GM12864 (cell line): ENCODE measurements at regions not wholly inside any gene's neighbourhood (a gene's known extent, or its start where the extent isn't known, plus 50 kb on each side); places are given as distances from the start of the nearest gene placed in this dataset.

ENCODE experiments used
- DNase-seq: peaks from one replicate; pipeline ENCODE4 v3.0.0-alpha.2; 2011; ENCODE audit warnings: low read depth
- H3K4me3 ChIP-seq: 2 replicates; pipeline ENCODE4 v1.5.1; 2011; ENCODE audit warnings: mild to moderate bottlenecking, low read depth, low read length, control low read depth
- TF ChIP-seq, protein P1 (sequence below): IDR thresholded peaks from 2 replicates; pipeline ENCODE4 v1.5.1; 2011; ENCODE audit warnings: low read depth, mild to moderate bottlenecking, moderate library complexity, low read length, control low read depth, inconsistent platforms; ENCODE audit errors: missing control alignments

DNA sequence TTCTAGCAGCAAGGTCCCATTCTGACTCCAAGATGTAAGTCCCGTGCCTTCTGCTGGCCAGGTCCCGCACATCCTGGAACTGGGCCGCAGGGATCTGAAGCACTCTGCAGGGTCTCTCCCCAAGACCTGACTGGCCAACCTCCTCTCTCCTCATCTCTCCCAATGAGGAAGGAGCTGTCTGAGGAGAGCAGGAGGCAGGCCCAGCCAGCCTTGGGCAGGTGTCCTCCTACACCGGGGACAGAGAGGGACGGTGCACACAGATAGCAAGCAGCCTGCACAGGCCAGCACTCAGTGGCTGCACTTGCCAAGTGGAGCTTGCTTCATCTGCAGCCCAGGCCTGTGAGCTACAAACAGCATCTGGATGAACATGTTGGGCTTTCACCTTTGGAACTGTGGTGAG lies 76.8 kb upstream of the CD93 start:
- TF ChIP-seq, protein P1, sequence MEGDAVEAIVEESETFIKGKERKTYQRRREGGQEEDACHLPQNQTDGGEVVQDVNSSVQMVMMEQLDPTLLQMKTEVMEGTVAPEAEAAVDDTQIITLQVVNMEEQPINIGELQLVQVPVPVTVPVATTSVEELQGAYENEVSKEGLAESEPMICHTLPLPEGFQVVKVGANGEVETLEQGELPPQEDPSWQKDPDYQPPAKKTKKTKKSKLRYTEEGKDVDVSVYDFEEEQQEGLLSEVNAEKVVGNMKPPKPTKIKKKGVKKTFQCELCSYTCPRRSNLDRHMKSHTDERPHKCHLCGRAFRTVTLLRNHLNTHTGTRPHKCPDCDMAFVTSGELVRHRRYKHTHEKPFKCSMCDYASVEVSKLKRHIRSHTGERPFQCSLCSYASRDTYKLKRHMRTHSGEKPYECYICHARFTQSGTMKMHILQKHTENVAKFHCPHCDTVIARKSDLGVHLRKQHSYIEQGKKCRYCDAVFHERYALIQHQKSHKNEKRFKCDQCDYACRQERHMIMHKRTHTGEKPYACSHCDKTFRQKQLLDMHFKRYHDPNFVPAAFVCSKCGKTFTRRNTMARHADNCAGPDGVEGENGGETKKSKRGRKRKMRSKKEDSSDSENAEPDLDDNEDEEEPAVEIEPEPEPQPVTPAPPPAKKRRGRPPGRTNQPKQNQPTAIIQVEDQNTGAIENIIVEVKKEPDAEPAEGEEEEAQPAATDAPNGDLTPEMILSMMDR = no peak
- no peak overlapping the region for H3K4me3 ChIP-seq
- no peak for DNase-seq

DNA sequence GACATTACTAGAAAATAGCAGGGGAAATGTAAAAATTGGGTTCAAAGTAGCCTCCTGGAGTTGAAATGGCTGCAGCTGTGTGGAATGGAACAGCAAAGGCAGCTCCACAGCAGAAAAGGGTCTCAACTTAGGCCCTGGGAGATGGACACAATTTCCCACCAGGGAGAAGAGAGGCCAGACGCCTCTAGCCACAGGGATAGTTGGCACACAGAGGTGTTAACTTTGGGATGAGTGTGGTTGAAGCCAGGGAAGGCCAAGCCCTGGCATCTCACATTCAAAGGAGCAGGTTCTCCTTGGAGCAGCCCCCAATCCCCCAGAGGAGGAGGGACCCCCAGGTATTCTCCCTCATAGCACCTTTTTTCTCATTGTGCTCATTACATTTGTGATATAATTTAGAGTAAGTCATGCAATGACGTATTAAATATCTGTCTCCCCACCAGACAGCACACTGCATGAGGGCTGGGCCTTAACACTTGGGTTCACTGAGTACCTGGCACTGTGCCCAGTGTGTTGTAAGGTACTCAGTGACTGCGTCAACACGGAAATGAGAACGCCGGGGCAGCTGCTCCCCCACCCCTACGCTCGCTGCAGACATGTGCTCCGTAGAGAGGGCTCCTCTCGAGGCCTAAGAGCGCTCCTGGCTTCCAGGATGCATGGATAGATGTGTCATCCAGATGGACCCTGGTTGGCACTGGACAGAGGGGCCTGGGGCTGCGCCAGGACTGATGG lies 76.0 kb upstream of the CD93 start:
- DNase-seq = no peak

DNA sequence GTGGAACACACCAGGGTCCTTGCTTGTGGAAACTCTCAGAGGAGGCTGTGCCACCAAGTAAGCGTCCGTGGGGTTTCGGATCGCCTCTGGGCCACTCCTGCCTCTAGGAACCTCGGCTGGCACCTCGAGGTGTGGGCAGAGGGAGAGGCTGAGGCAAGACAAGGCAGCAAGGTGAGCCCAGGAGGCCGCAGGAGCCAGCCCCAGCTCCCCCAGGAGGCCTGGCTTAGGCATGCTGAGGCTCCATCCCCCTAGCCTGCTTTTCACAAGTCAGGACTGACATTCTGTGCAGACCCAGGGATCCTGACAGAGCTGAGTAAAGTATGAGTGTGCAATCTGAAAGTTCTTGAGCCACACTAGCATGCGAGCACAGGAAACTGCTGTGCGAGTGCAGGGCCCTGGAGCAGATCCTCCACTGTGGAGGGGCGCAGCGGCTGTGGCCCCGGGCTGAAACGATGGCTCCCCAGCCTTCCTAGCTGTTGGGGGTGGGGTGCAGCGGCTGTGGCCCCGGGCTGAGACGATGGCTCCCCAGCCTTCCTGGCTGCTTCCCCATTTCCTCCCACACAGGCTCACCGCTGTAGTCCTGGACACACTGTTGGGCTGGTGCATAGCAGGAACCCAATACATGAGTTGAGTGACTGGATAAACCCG lies 75.2 kb upstream of the CD93 start:
- no peak for DNase-seq
- no peak overlapping the region for H3K4me3 ChIP-seq
- TF ChIP-seq, protein P1 = no peak

More for the DNA sequence above, 76.0 kb upstream of the CD93 start:
- TF ChIP-seq, protein P1 = no peak
- no peak overlapping the region for H3K4me3 ChIP-seq

DNA sequence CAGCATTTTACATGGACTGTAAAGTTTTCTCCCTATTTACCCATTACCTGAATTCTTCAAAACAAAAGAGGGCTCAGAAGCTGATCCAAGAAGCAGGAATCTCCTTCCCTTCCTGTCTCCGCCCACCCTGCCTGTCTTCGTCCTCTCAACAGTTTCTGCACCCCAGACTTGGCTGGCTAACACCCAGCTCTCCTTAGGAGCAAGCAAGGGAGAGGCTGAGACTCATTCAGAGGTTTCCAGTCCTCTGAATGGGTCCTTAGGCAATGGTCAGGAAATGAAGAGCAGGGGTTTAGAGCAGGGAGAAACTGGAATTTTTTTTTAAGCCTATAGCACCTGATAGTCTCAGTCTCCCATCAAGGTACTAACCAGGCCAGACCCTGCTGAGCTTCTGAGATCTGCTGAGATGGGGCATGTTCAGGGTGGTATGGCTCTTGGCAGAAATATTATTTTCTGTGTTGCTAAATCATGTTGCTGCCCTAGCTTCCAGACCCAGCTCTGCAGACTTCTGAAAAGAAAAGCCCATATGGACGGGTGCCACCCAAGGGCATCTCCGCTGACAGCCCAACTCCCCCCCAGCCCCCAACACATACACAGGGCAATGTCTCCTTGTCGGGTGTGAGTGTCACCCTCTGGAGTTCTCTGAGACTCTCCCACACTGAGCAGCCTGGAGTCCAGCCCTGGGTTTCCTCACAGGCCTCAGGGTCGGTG lies 74.6 kb upstream of the CD93 start:
- no peak for DNase-seq
- TF ChIP-seq, protein P1 = no peak
- no peak overlapping the region for H3K4me3 ChIP-seq

DNA sequence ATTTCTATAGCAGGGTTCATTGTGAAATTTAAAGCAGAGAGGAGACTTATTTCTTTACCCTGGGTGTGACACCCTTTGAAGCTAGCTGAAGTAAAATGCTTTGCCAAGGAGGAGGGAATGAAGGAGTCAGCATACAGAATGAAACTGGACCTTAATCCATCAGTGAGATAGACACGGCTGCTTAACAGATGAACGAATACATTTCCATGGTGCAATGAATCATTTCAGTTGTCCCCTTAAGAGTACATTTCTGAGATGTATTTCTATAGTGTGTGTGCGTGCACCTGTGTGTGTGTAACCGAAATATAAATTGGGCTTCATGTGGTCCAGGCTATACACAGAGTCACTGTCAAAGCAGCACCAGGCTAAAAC lies 73.8 kb upstream of the CD93 start:
- no peak overlapping the region for H3K4me3 ChIP-seq
- no peak for DNase-seq
- TF ChIP-seq, protein P1 = no peak

DNA sequence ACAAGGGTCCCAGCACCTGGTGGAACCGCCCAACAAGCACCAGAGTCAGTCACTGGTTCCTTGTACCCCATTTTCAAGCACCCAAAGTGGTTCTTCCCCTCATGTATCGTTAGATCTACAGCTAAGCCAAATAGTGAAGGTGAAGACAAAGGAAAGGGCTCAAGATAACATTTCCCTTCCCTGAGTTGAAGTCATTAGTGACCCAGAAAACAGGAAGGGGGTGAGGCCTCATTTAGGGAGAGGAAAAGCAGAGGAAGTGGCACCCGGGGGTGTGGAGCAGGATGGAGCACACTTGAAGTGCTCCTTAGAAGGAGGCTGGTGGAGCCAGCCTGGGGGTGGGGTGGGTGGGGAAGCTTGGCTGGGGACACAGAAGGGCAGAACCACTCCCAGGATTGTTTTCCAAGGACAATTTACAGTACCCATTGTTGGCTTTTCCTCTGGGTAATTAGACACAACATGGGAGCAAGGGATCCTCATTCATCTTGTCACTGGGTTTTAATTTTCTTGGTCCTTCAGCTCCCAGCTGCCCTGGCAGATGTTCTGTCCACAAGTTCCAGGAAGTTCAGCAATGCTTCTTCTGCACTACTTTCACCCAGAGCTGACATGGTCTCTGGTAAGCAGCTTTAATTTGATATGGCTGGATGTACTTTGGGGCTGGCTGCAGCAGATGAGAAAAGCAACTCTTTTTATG lies 73.3 kb upstream of the CD93 start:
- H3K4me3 ChIP-seq = no peak overlapping the region
- DNase-seq = no peak
- TF ChIP-seq, protein P1 = no peak
